GM18502 (cell line): ENCODE measurements at regions not wholly inside any gene's neighbourhood (a gene's known extent, or its start where the extent isn't known, plus 50 kb on each side); places are given as distances from the start of the nearest gene placed in this dataset.
"Not testable (repeated sequence)": the region's sequence is repeated elsewhere in the genome, so short reads cannot be mapped to it uniquely, and the experiment has no call there.

ENCODE experiments used
- ATAC-seq: cut with Tn5 transposase; IDR thresholded peaks from one replicate; pipeline ENCODE4 v1.9.1; 2021; ENCODE audit warnings: mild to moderate bottlenecking; ENCODE audit not compliant: unreplicated experiment, poor library complexity

GRCh38 chr18:70421471-70422390, 132.9 kb downstream of the SOCS6 start:
- no peak for ATAC-seq

- ATAC-seq: no peak
Measured at GRCh38 chr18:70420146-70420898, 131.5 kb downstream of the SOCS6 start.

DNA sequence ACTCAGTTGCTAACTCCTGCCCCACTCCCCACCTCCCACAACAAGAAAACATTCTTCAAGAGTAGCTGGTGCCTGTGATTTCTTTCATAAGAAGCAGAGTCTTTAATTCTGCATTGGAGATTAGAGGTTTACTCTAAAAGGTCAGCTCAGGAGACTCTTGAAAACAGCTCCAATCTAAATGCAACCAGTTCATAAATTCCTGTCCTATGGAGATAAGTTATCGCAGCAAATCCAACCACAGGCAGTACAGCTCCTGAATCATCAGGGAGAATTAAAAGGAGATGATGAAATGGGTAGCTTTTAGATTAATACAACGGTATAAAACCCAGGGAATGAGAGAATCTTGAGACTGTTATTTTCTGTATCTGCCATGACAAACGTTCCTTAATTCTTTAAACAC, 130.7 kb downstream of the SOCS6 start:
- no peak for ATAC-seq

- ATAC-seq: peak; percentile 99
Measured at GRCh38 chr18:70418546-70419311, 129.9 kb downstream of the SOCS6 start.

- no peak for ATAC-seq
Measured at GRCh38 chr18:70417847-70418246, 129.0 kb downstream of the SOCS6 start.

DNA sequence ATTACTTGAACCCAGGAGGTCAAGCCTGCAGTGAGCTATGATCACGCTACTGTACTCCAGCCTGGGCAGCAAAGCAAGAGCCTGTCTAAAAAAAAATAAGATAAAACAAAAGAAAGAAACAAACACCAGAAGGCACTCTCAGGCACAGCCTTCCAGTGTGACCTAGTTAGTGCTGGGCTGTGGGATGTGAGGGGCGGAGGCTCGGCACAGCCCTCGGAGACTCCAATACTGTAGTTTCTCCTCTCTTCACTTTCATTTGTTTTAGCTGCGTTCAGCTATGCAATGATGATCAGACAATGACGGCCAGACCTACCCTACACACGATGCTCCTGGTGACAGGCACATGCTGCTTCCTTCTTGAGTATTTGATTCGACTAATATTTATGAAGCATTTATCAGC, 127.7 kb downstream of the SOCS6 start:
- no peak for ATAC-seq

- ATAC-seq: no peak
Measured at GRCh38 chr18:70415823-70416488, 127.1 kb downstream of the SOCS6 start.

GRCh38 chr18:70414315-70414900, 125.6 kb downstream of the SOCS6 start:
- no peak for ATAC-seq

DNA sequence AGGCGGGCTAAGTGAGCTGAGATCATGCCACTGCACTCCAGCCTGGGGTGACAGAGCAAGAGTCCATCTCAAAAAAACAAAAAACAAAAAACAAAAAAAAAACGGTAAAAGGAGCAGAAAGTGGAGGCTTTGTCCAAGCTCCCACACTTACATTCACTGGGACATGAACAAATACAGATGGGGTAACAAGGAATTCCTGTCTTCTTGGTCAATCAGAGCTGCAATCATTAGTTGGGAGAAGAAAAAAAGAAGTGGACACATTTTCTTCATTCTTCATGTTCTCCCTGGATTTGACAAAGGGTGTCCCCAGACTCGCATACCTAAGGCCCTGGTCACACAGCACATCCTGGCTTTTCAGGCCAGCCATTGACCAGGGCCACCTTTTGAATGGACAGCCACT, 124.6 kb downstream of the SOCS6 start:
- no peak for ATAC-seq

DNA sequence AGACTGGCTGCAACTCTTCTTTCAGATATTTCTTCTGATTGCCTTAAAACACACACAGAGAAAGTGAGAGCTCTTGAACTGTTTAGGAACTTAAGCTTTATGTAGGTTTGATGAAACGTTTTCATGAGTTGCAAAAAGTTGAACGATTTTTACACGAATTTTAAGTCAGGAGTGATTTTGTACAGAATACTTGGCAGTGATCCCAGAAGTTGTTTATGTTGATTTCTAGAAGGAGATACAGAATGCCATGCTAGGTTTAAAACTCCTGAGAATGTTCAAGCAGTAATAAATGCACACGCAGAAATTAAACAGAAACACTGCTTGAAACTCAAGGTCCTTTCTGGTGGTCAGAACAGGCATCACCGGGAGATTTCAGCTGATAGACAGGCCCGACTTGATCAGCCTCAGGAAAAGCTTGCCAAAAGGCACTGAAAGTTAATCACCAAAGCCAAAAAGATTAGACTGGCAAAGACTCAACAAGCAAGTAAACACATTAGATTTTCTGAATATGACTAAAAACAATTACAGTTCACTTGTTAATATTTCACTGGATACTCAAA, 123.1 kb downstream of the SOCS6 start:
- ATAC-seq: no peak

- no peak for ATAC-seq
Measured at GRCh38 chr18:70411307-70411706, 122.5 kb downstream of the SOCS6 start.

GRCh38 chr18:70405052-70405451, 116.2 kb downstream of the SOCS6 start:
- ATAC-seq: no peak

DNA sequence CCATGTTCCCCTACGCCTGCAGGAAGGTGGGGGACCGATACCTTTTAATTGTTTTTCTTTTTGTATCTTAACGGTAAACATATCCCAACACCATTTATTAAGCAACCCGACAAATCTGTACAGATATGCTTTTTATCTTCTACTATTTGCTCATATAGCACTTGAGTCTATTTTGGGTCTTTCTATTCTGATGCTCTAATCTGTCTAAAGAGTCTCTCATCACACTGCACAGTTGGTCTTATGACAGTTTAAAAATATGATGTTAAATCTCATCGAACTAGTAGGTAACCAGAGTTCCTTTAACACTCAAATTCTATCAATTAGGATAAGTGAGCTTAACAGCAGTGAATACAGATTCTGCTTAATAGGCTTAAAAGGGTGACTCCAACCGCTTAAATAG, 111.6 kb downstream of the SOCS6 start:
- ATAC-seq: no peak

DNA sequence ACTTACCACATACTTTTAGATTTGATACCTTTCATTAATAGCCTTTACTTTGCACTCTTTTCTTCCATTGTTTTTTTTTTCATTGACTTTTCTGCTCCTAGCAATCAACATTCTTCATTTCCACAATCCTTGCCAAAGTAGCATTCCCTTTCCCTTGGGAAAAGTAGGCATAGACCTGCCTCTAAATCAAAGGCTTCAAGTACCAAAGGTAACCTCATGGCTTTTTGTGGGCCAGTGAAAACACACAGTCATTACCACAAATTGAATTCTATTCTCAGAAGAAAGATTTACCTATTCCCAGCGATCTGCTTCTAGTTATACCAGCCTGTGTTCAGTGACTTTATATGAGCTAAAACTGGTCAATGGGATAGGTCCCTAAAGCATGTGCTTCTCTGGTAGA, 109.2 kb downstream of the SOCS6 start:
- no peak for ATAC-seq

DNA sequence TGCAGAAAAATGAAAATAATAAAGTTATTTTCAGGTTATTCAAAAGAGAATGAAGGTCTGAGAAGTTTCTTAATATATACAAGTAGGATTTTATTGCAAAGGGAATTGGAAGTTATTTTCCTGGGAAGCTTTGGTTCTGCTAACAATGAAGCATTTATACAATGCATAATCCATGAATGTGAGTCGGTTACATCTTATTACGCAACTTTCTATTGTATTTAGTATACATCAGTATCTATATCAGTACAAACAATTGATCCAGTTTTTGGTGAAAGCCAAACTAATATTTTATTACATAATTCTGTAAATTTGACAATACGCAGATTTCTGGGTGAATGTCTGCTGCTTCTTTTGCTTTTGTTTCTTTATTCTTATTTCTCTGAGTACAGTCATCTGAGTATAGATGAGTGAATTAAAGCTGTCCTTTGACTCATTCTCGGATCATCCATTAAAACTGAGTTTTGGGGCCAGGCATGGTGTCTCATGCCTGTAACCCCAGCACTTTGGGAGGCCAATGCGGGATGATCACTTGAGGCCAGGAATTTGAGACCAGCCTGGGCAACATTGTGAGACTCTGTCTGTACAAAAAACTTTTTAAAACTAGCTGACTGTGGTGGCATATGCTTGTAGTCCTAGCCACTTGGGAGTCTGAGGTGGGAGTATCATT, 108.5 kb downstream of the SOCS6 start:
- no peak for ATAC-seq

DNA sequence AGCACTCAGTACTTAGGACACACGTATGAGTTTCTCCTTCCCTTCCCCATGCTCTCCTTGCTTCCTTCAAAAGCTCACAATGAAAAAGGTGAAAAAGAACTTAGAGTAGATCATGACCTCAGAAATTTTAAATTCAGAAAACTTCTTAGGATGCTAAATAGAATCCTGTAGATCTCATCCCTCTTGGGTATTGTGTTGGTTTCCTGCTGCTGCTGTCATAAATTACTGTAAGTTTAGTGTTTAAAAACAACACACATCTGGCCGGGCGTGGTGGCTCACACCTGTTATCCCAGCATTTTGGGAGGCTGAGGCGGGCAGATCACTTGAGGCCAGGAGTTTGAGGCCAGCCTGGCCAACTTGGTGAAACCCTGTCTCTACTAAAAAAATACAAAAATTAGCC, 106.9 kb downstream of the SOCS6 start:
- not testable (repeated sequence) for ATAC-seq

DNA sequence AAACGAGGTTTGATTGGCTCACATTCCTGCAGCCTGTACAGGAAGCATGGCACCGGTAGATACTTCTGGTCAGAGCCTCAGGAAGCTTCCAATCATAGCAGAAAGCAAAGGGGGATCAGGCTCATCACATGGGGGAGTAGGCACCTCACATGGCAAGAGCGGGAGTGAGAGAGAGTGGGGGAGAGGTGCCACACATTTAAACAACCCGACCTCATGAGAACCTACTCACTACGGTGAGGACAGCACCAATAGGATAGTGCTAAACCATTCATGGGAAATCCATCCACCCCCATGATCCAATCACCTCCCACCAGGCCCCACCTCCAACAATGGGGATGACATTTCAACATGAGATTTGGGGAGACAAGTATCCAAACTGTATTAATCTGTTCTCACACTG, 105.8 kb downstream of the SOCS6 start:
- no peak for ATAC-seq

DNA sequence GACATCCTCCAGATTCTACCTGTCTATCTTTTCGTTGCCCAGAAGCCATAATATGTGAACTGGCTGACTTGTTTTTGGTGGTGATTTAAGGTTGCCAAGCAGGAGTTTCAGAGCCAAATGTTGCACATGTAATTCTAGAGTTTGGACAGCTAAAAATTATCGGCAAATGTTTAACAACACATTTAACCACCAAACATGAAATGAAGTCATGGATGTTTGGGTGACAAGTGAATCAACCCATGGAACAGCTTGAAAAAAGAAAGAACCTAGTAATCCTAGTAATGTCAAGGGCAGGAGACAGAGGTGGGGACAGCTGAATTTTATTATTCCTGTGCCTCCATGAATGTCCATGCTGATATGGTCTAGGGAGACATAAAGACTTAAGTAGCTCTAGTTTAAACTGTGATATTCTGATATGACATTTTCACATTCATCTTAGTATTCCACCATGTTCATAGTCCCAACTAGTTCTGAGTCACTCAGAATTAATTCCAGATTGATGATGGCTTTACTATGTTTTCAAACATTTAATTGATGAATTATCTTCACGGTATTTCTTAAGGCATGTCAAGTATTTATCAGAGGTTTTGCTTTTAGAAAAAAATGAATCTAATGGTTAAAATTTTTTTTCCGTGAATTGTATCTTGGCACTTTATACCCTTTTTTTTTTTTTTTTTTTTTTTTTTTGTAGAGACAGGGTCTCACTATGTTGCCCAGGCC, 101.7 kb downstream of the SOCS6 start:
- no peak for ATAC-seq
